Hepatocyte (in vitro differentiated cells): ENCODE measurements at regions not wholly inside any gene's neighbourhood (a gene's known extent, or its start where the extent isn't known, plus 50 kb on each side); places are given as distances from the start of the nearest gene placed in this dataset.

Experiments
- DNase-seq: peaks from one replicate; pipeline ENCODE4 v3.0.0-alpha.2; 2016; ENCODE audit warnings: low spot score
- H2AFZ ChIP-seq: fragments of 200-600 bp; sonication (generic); 2 replicates; pipeline ENCODE4 v1.6.0; 2016; ENCODE audit warnings: antibody characterized with exemption, mild to moderate bottlenecking
- H3K27ac ChIP-seq: fragments of 200-600 bp; sonication (generic); 2 replicates; pipeline ENCODE4 v1.5.1; 2016; ENCODE audit warnings: mild to moderate bottlenecking
- H3K27me3 ChIP-seq: fragments of 200-600 bp; sonication (generic); 2 replicates; pipeline ENCODE4 v1.6.1; 2016
- H3K36me3 ChIP-seq: fragments of 200-600 bp; sonication (generic); replicated peaks from 2 replicates; pipeline ENCODE4 v1.5.1; 2016; ENCODE audit warnings: low read depth; ENCODE audit not compliant: insufficient read depth
- H3K4me1 ChIP-seq: fragments of 200-600 bp; sonication (generic); 2 replicates; pipeline ENCODE4 v1.5.1; 2016; ENCODE audit warnings: mild to moderate bottlenecking, moderate library complexity; ENCODE audit not compliant: insufficient read depth
- H3K4me2 ChIP-seq: fragments of 200-600 bp; sonication (generic); 2 replicates; pipeline ENCODE4 v1.6.0; 2016
- H3K4me3 ChIP-seq: fragments of 200-600 bp; sonication (generic); 2 replicates; pipeline ENCODE4 v1.5.1; 2016; ENCODE audit warnings: mild to moderate bottlenecking
- H3K79me2 ChIP-seq: fragments of 200-600 bp; sonication (generic); 2 replicates; pipeline ENCODE4 v1.6.0; 2017; ENCODE audit warnings: mild to moderate bottlenecking
- H3K9me2 ChIP-seq: fragments of 200-600 bp; sonication (generic); replicated peaks from 2 replicates; pipeline ENCODE4 v1.6.0; 2017; ENCODE audit warnings: mild to moderate bottlenecking; ENCODE audit not compliant: insufficient read depth
- H3K9me3 ChIP-seq: fragments of 200-600 bp; sonication (generic); 2 replicates; pipeline ENCODE4 v1.5.1; 2016; ENCODE audit warnings: low read depth, mild to moderate bottlenecking
- H4K20me1 ChIP-seq: fragments of 200-600 bp; sonication (generic); 2 replicates; pipeline ENCODE4 v1.6.0; 2016; ENCODE audit warnings: mild to moderate bottlenecking; ENCODE audit not compliant: insufficient read depth, poor library complexity, severe bottlenecking
- CTCF ChIP-seq: fragments of 200-600 bp; sonication (generic); IDR thresholded peaks from 2 replicates; pipeline ENCODE4 v1.5.1; 2016; ENCODE audit warnings: antibody characterized with exemption, mild to moderate bottlenecking; ENCODE audit not compliant: poor library complexity
- EZH2 ChIP-seq: fragments of 200-600 bp; sonication (generic); IDR thresholded peaks from 2 replicates; pipeline ENCODE4 v1.6.1; 2016; ENCODE audit warnings: antibody characterized with exemption, mild to moderate bottlenecking, borderline replicate concordance
- EZH2phosphoT487 ChIP-seq: fragments of 200-600 bp; sonication (generic); IDR thresholded peaks from one replicate; pipeline ENCODE4 v1.6.1; 2018; ENCODE audit warnings: antibody characterized with exemption, mild to moderate bottlenecking, low read depth, moderate library complexity; ENCODE audit not compliant: unreplicated experiment, severe bottlenecking
- WGBS: methylation state at CpG from one replicate; pipeline ENCODE4 v1.1.6; 2016; ENCODE audit warnings: low lambda C conversion rate; ENCODE audit errors: missing lambda C conversion rate; 5-methylcytosine and 5-hydroxymethylcytosine counted together

- Histone ChIP-seq H3K27ac (no peak overlapping the region), H3K9me3 (no peaks in the 10 kb centered on the region), H3K79me2 (no peaks in the 10 kb centered on the region), H3K9me2 (no peaks in the 10 kb centered on the region), H3K4me2 (no peak overlapping the region), H3K36me3 (no peaks in the 10 kb centered on the region), H3K4me1 (no peaks in the 10 kb centered on the region), H3K27me3 (no peaks in the 10 kb centered on the region), H2AFZ (no peak overlapping the region), H3K4me3 (no peak overlapping the region), H4K20me1 (no peaks in the 10 kb centered on the region)
- no peak for TF ChIP-seq EZH2phosphoT487
- TF ChIP-seq EZH2: no peak
- TF ChIP-seq CTCF: no peak
- 83% methylated on average over 31 of the region's 31 CpGs for WGBS
- DNase-seq: no peak
These were observed 308.8 kb downstream of the IRX2 start for GRCh38 chr5:2442496-2443354.

GRCh38 chr5:2441495-2442180 lies 309.8 kb downstream of the IRX2 start:
- Histone ChIP-seq H3K9me2 (no peaks in the 10 kb centered on the region), H3K4me2 (no peak overlapping the region), H3K36me3 (no peaks in the 10 kb centered on the region), H4K20me1 (no peaks in the 10 kb centered on the region), H3K79me2 (no peaks in the 10 kb centered on the region), H3K27ac (no peak overlapping the region), H3K9me3 (no peaks in the 10 kb centered on the region), H3K4me3 (no peak overlapping the region), H3K4me1 (no peaks in the 10 kb centered on the region), H3K27me3 (no peaks in the 10 kb centered on the region), H2AFZ (no peak overlapping the region)
- WGBS: 80% methylated on average over 14 of the region's 14 CpGs
- no peak for DNase-seq
- TF ChIP-seq EZH2phosphoT487 (no peak), CTCF (no peak), EZH2 (no peak)

- no peak for DNase-seq
- Histone ChIP-seq H2AFZ (no peak overlapping the region), H3K36me3 (no peaks in the 10 kb centered on the region), H3K4me3 (no peak overlapping the region), H3K9me2 (no peaks in the 10 kb centered on the region), H3K4me1 (no peaks in the 10 kb centered on the region), H3K27ac (no peak overlapping the region), H4K20me1 (no peaks in the 10 kb centered on the region), H3K27me3 (no peaks in the 10 kb centered on the region), H3K79me2 (no peaks in the 10 kb centered on the region), H3K4me2 (no peak overlapping the region), H3K9me3 (no peaks in the 10 kb centered on the region)
- TF ChIP-seq EZH2phosphoT487 (no peak), EZH2 (no peak), CTCF (no peak)
- WGBS: 89% methylated on average over 3 of the region's 3 CpGs
These were observed 311.9 kb downstream of the IRX2 start for GRCh38 chr5:2439608-2440007.
